ENCODE measurements at regions not wholly inside any gene's neighbourhood (a gene's known extent, or its start where the extent isn't known, plus 50 kb on each side); places are given as distances from the start of the nearest gene placed in this dataset.
"Not testable (repeated sequence)": the region's sequence is repeated elsewhere in the genome, so short reads cannot be mapped to it uniquely, and the experiment has no call there.

DNA sequence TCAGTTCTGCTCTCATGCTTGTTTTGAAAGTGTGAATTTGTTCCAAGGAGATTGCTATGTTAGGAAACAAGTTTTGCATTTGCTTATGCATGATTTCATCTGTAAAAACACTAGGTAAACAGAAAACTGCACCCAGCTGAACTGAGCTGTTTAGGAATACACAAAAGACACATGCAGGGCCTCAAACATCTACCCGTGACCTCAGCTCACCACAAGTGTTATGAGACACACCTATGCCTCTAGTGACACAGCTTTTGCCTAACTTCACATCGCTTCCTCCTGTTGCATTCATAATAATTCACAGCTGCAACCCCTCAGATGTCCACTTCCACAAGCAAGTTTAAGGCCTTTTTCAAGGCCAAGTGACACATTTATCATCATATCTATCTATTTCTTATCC, 98.0 kb upstream of the SLC24A3 start:
- DNase-seq (ENCODE audit: low read depth) = no peak

DNA sequence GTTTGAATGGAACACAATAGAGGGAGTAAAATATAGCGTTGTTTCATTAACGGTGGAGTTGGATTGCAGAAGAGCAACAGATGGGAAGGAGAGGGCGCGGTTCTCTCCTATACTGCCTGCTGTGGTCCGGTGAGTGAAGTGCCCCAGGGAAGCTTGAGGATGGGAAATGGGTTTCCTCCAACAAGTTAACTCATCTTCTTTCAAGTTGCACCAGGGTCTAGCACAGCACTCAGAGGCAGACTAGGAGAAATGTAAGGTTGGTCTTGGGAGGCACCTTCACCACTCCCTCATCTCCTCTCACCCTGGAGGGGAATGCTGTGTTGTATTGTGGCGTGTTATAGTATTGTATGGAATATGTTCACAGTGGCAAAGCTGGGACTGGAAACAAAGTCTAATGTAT, 96.9 kb upstream of the SLC24A3 start:
- no peak for DNase-seq (ENCODE audit: low read depth)

GRCh38 chr20:19120011-19120410, 92.4 kb upstream of the SLC24A3 start:
- DNase-seq (ENCODE audit: low read depth) = no peak

- no peak for DNase-seq (ENCODE audit: low read depth)
These were observed 91.9 kb upstream of the SLC24A3 start for GRCh38 chr20:19120569-19120968.

DNA sequence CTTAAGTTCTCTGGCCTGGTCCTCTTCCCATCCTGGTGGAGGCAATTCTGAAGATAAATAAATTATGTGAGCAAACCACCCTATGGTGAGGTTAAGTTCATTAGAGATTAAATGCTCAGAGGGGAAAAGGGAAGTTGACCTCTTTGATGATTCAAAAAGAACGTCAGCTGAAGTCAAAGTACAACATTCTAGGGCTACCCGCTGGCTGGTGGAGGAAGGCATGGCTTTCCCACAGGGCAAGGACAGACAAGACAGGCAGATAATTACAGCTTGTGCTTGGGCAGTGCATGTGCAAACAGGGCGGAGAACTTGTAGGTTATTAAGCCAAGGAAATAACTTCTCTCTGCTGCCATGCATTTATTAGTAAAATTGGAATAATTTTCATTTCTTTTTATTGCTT, 91.0 kb upstream of the SLC24A3 start:
- no peak for DNase-seq (ENCODE audit: low read depth)

GRCh38 chr20:19121916-19122315, 90.5 kb upstream of the SLC24A3 start:
- no peak for DNase-seq (ENCODE audit: low read depth)

GRCh38 chr20:19122395-19122794, 90.0 kb upstream of the SLC24A3 start:
- DNase-seq (ENCODE audit: low read depth) = no peak

GRCh38 chr20:19125508-19125907, 86.9 kb upstream of the SLC24A3 start:
- no peak for DNase-seq (ENCODE audit: low read depth)

DNA sequence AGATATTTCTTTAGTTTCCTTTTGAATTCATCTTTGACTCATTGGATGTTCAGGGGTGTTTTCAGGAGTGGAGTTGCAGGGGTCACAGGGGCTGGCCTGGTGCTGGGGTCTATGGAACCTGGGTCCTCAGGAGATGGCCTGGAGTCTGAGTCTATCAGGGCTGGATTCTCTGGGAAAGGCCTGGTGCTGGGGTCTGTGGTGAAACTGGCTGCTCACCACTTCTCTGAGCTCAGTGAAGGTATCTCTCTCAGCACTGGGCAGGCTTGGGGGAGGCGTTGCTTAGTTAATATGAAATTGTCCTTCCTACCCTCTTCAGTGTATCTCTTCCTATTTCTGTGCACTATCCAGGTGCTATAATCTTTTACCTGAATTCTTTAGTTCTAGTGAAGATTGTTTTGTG, 83.1 kb upstream of the SLC24A3 start:
- no peak for DNase-seq (ENCODE audit: low read depth)

- DNase-seq (ENCODE audit: low read depth) = no peak
These were observed 82.3 kb upstream of the SLC24A3 start for GRCh38 chr20:19129976-19130612.

GRCh38 chr20:19130613-19130984, 81.8 kb upstream of the SLC24A3 start:
- no peak for DNase-seq (ENCODE audit: low read depth)

GRCh38 chr20:19137641-19138040, 74.8 kb upstream of the SLC24A3 start:
- DNase-seq (ENCODE audit: low read depth) = no peak

DNA sequence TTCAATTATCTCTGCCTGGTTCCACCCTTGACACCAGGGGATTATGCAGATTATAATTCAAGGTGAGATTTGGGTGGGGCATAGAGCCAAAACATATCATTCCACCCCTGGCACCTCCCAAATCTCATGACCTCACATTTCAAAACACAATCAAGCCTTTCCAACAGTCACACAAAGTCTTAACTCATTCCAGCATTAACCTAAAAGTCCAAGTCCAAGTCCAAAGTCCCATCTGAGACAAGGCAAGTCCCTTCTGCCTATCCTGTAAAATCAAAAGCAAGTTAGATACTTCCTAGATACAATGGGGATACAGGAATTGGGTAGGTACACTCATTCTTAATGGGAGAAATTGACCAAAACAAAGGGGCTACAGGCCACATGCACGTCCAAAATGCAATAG, 73.7 kb upstream of the SLC24A3 start:
- DNase-seq (ENCODE audit: low read depth) = no peak

DNA sequence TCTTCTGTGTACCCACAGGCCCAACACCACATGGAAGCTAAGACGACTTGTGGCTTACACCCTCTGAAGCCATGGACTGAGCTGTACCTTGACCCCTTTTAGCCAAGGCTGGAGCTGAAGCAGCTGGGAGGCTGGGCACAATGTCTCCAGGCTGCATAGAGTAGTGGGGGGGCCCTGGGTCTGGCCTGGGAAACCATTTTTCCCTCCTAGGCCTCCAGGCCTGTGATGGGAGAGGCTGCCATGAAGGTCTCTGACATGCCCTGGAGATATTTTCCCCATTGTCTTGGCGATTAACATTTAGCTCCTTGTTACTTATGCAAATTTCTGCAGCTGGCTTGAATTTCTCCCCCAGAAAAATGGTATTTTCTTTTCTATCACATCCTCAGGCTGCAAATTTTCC, 72.9 kb upstream of the SLC24A3 start:
- not testable (repeated sequence) for DNase-seq (ENCODE audit: low read depth)

DNA sequence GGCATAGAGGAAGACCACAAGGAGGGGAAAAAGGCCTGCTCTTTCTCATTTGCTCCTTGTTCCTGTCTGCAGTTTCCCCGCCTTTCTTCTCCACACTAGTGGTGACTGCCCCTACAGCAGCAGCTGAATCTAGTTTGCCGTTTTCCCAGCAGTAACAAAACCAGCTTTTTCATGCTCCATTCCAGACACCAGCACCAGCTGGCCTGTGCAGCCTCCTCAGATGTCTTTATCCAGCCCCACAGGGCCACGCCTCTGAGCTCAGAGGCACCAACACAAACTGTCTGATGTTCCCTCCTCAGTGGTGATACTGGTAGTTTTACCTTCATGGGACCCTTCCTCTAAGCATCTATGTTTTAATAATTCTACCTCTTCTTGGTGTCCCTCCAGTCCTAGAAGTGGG, 70.4 kb upstream of the SLC24A3 start:
- DNase-seq (ENCODE audit: low read depth) = no peak

GRCh38 chr20:19143890-19144289, 68.6 kb upstream of the SLC24A3 start:
- no peak for DNase-seq (ENCODE audit: low read depth)

GRCh38 chr20:19161336-19161735, 51.1 kb upstream of the SLC24A3 start:
- DNase-seq (ENCODE audit: low read depth) = no peak

All from activated T-cell treated with anti-CD3 and anti-CD28 coated beads for 48 hours (primary cell).